Right lobe of liver (tissue), 6 donors: ENCODE measurements at regions not wholly inside any gene's neighbourhood (a gene's known extent, or its start where the extent isn't known, plus 50 kb on each side); places are given as distances from the start of the nearest gene placed in this dataset.

Experiments used
- ATAC-seq, 4 donors: fragments of 200-7000 bp; cut with Tn5 transposase; one replicate each; pipeline ENCODE4 v1.9.1; 2020; ENCODE audit warnings: mild to moderate bottlenecking in 4 of 4, moderate library complexity in 4 of 4
- DNase-seq, 3 donors: peaks; one replicate each; pipeline ENCODE4 v3.0.0-alpha.2; 2020
- H3K27ac ChIP-seq, 3 donors: fragments of 200-600 bp; one replicate each; pipeline ENCODE4 v1.8.0; 2022
- H3K27me3 ChIP-seq, 2 donors: fragments of 200-600 bp; one replicate each; pipeline ENCODE4 v1.8.0; 2022
- H3K36me3 ChIP-seq, 4 donors: fragments of 200-600 bp; sonication (generic) in 1 of 4; one replicate each; pipeline versions ENCODE4 v1.5.1 to v1.8.0; 2017 to 2022; ENCODE audit warnings: control low read depth in 1 of 4
- H3K4me1 ChIP-seq, 4 donors: fragments of 200-600 bp; sonication (generic) in 1 of 4; one replicate each; pipeline versions ENCODE4 v1.5.1 to v1.8.0; 2017 to 2022; ENCODE audit warnings: control low read depth in 1 of 4
- H3K4me3 ChIP-seq, 3 donors: fragments of 200-600 bp; one replicate each; pipeline ENCODE4 v1.8.0; 2022
- H3K9me3 ChIP-seq, 4 donors: fragments of 200-600 bp; sonication (generic) in 1 of 4; one replicate each; pipeline versions ENCODE4 v1.5.1 to v1.8.0; 2017 to 2022; ENCODE audit warnings: control low read depth in 1 of 4
- POLR2A ChIP-seq: fragments of 450-650 bp; IDR thresholded peaks from one replicate; pipeline ENCODE4 v1.6.1; 2017; ENCODE audit warnings: antibody characterized with exemption, mild to moderate bottlenecking
- WGBS: methylation state at CpG from one replicate; pipeline ENCODE4 v1.1.6; 2018; ENCODE audit warnings: low coverage, low lambda C conversion rate; ENCODE audit not compliant: insufficient coverage; ENCODE audit errors: missing lambda C conversion rate; 5-methylcytosine and 5-hydroxymethylcytosine counted together
- intact Hi-C, 2 donors: fragments of 100-400 bp; cut with DNase I; formaldehyde crosslinking; loops; one replicate each; pipeline versions ENCODE4 v1.11.2 to v1.14.1; 2022
- TF ChIP-seq, protein P1 (sequence below), 4 donors: fragments of 200-600 bp in 3 of 4; fragments of 450-650 bp in 1 of 4; IDR thresholded peaks; one replicate each; pipeline versions ENCODE4 v1.5.1 to v1.8.0; 2016 to 2022; ENCODE audit warnings: antibody characterized with exemption in 4 of 4, mild to moderate bottlenecking in 2 of 4
- donor health status: DM: no; HTN: yes; CAD: no.
- donor health status: DM: no; HTN: no; CAD: no.
- donor health status: DM: no; HTN: no; CAD: no.
- donor health status: DM: no; HTN: yes; CAD: no.
- donor health status: DM: no; HTN: yes; CAD: no.

DNA sequence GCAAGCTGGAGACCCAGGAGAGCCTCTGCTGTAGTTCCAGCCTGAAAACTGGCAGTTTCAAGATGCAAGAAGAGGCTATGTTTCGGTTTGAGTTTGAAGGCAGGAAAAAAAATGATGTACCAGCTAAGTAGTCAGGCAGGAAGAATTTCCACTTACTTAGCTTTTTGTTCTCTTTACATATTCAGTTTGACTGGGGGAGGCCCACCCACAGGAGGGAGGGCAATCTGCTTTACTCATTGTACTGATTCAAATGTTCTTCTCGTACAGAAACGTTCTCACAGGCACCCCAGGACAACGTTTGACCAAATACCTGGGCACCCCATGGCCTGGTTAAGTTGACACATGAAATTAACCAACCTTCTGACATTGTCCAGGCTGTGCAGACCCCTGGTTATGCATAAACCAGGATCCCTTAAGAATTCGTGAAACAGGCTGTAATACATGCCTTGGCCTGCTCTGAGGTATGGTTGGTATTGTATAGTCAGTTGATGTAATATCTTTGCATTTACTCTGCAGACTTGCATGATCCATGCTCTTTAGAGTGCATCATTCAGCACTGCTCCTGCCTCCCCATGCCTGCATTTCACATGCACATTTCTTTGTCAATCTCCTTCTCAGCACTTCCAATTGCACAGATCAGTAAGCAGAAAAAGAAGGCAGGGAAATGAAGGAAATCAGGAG is 687.1 kb downstream of the TAF11L14 start:
- H3K36me3 ChIP-seq: no peaks in the 10 kb centered on the region
- H3K9me3 ChIP-seq: no peaks in the 10 kb centered on the region
- ATAC-seq (no peak), DNase-seq (no peak)
- 44% methylated on average over 5 of the region's 5 CpGs for WGBS
- no peak overlapping the region for H3K4me3 ChIP-seq
- TF ChIP-seq, protein P1, sequence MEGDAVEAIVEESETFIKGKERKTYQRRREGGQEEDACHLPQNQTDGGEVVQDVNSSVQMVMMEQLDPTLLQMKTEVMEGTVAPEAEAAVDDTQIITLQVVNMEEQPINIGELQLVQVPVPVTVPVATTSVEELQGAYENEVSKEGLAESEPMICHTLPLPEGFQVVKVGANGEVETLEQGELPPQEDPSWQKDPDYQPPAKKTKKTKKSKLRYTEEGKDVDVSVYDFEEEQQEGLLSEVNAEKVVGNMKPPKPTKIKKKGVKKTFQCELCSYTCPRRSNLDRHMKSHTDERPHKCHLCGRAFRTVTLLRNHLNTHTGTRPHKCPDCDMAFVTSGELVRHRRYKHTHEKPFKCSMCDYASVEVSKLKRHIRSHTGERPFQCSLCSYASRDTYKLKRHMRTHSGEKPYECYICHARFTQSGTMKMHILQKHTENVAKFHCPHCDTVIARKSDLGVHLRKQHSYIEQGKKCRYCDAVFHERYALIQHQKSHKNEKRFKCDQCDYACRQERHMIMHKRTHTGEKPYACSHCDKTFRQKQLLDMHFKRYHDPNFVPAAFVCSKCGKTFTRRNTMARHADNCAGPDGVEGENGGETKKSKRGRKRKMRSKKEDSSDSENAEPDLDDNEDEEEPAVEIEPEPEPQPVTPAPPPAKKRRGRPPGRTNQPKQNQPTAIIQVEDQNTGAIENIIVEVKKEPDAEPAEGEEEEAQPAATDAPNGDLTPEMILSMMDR (IDR thresholded peaks at IDR 0.05): no peak
- TF ChIP-seq POLR2A: no peak
- no peaks in the 10 kb centered on the region for H3K4me1 ChIP-seq
- no peaks in the 10 kb centered on the region for H3K27me3 ChIP-seq
- no peak overlapping the region for H3K27ac ChIP-seq
- intact Hi-C loops: no loop called here

DNA sequence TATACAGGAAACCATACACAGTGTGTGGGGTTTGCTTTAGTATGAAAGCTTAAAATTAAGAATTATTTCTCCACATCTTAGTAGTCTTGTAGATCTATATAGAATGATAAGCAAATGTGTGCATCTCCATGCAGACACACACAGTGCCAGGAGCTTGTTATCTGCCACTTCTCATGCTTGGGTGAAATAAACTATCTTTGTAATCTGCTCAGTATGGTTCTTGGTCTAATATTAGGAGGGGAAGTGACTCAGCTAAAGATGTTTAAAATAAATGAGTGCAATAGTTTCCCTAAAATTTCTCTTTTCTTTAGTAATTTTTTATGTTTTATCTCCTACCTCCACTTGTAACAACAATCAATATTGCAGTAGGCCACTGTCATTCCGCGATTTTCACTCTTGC is 689.6 kb downstream of the TAF11L14 start:
- ATAC-seq: no peak
- no peak for TF ChIP-seq POLR2A
- TF ChIP-seq, protein P1 (IDR thresholded peaks at IDR 0.05): no peak
- no peaks in the 10 kb centered on the region for H3K27me3 ChIP-seq
- intact Hi-C loops: no loop called here
- H3K4me3 ChIP-seq: no peak overlapping the region
- H3K27ac ChIP-seq: no peak overlapping the region
- no peaks in the 10 kb centered on the region for H3K36me3 ChIP-seq
- 61% methylated on average over 2 of the region's 2 CpGs for WGBS
- no peaks in the 10 kb centered on the region for H3K9me3 ChIP-seq
- no peak for DNase-seq
- H3K4me1 ChIP-seq: no peaks in the 10 kb centered on the region

DNA sequence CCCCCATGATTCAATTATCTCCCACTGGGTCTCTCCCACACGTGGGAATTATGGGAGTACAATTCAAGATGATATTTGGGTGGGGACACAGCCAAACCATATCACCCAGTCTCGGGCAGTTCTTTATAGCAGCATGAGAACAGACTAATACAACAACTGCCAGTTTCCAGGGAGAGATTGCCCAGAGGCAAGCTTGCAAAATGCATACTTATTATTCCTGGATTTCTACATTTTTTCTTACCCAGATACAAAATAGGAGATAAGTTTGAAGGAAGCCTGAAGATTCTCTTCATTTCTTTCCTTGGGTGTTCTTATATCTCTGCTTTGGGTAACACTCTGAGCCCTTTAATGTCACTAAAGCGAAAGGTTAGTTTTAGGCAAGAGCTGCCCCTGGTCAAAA is 691.2 kb downstream of the TAF11L14 start:
- Histone ChIP-seq H3K9me3 (no peaks in the 10 kb centered on the region), H3K36me3 (no peaks in the 10 kb centered on the region), H3K4me3 (no peak overlapping the region), H3K4me1 (no peaks in the 10 kb centered on the region), H3K27ac (no peak overlapping the region), H3K27me3 (no peaks in the 10 kb centered on the region)
- no peak for ATAC-seq
- no peak for DNase-seq
- TF ChIP-seq, protein P1 (IDR thresholded peaks at IDR 0.05): no peak
- TF ChIP-seq POLR2A: no peak
- intact Hi-C loops: no loop called here
- WGBS: 34% methylated on average over 3 of the region's 3 CpGs

DNA sequence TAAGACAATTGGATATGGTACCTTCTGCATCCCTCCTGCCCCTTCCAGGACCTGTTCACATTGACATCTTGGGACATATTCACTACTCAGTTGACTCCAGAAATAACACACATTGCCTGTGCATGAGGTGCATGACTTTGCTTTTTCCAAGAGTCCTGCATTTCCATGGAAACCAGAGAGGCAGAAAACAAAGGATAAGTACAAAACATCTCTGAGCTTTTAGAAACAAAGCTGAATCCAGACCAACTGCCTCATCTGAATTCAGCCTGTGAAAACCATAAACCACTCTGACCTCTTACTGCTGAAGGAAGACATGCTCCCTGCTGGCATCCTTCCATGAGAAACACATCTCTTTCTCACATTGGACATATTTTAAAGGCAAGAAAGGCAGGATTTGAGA is 695.1 kb downstream of the TAF11L14 start:
- no peak for DNase-seq
- TF ChIP-seq, protein P1 (IDR thresholded peaks at IDR 0.05): no peak
- no peak for TF ChIP-seq POLR2A

DNA sequence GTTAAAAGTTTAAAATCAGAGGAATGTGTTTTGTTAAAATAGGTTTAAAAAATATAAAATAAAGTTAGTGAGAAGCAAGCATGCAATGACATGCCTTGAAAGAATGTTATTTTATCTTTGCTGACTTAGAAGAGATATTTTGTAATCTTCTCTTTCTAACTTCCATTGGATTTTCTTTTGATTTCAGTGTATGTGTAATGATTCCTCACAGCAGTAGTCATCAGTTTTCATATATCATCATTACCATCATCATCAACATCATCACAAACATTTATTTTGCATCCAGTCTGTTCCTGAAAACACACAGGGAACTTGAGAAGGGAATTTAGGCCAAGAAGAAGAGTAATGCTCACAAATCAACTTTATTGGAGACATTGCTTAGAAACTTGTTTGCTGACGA is 699.6 kb downstream of the TAF11L14 start:
- Histone ChIP-seq H3K4me3 (no peak overlapping the region), H3K4me1 (no peaks in the 10 kb centered on the region), H3K9me3 (no peaks in the 10 kb centered on the region), H3K27ac (no peak overlapping the region), H3K36me3 (no peaks in the 10 kb centered on the region), H3K27me3 (no peaks in the 10 kb centered on the region)
- 27% methylated on average over 1 of the region's 1 CpG for WGBS
- TF ChIP-seq, protein P1 (IDR thresholded peaks at IDR 0.05): no peak
- TF ChIP-seq POLR2A: no peak
- no peak for ATAC-seq
- no peak for DNase-seq
- intact Hi-C loops: no loop called here

More for the DNA sequence above, 695.1 kb downstream of the TAF11L14 start:
- Histone ChIP-seq H3K4me1 (no peaks in the 10 kb centered on the region), H3K36me3 (no peaks in the 10 kb centered on the region), H3K4me3 (no peak overlapping the region), H3K27me3 (no peaks in the 10 kb centered on the region), H3K9me3 (no peaks in the 10 kb centered on the region), H3K27ac (no peak overlapping the region)
- intact Hi-C loops: no loop called here
- ATAC-seq: no peak
